ENCODE measurements at regions not wholly inside any gene's neighbourhood (a gene's known extent, or its start where the extent isn't known, plus 50 kb on each side); places are given as distances from the start of the nearest gene placed in this dataset.
"Not testable (repeated sequence)": the region's sequence is repeated elsewhere in the genome, so short reads cannot be mapped to it uniquely, and the experiment has no call there.

DNA sequence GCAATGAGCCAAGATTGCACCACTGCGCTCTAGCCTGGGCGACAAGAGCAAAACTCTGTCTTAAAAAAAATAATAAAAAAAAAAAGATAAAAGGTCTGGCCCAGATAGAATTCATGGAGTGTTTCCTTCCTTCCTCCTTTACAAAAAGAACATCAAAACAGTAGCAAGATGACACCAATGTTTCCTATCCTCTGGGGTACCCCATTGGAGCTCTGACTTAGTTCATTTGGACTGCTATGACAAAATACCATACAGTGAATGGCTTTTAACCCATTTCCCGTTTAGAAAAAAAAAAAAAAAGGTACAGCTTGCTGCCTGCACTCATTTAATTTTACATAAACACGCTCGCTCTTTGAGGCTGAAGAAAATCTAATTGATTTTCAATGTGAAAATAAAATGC lies 89.9 kb upstream of the PRKX start:
- TF ChIP-seq, protein P1, sequence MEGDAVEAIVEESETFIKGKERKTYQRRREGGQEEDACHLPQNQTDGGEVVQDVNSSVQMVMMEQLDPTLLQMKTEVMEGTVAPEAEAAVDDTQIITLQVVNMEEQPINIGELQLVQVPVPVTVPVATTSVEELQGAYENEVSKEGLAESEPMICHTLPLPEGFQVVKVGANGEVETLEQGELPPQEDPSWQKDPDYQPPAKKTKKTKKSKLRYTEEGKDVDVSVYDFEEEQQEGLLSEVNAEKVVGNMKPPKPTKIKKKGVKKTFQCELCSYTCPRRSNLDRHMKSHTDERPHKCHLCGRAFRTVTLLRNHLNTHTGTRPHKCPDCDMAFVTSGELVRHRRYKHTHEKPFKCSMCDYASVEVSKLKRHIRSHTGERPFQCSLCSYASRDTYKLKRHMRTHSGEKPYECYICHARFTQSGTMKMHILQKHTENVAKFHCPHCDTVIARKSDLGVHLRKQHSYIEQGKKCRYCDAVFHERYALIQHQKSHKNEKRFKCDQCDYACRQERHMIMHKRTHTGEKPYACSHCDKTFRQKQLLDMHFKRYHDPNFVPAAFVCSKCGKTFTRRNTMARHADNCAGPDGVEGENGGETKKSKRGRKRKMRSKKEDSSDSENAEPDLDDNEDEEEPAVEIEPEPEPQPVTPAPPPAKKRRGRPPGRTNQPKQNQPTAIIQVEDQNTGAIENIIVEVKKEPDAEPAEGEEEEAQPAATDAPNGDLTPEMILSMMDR (IDR thresholded peaks at IDR 0.05; ENCODE audit: control insufficient read depth, insufficient read depth, low read depth, low read length, missing control alignments), result no peak
- no peak for DNase-seq (ENCODE audit: low read depth)
- H3K4me3 ChIP-seq (ENCODE audit: control insufficient read depth, low read depth, low read length), result no peak overlapping the region

DNA sequence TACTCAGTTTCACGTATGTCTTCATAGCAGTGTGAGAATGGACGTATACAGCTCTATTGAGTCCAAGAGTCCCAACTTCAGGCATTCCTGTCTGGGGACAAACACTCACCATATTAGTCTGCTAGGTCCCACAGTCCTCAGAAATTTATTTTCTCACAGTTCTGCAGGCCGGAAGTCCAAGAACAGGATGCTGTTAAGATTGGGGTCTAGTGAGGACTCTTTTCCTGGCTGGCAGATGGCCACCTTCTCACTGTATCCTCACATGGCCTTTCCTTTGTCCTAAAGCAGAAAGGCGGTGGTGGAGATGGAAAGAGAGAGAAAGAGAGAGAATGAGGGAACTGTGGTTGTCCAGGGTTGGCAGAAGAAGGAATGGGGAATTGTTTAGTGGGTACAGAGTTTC lies 82.0 kb upstream of the PRKX start:
- DNase-seq (ENCODE audit: low read depth); H3K4me3 ChIP-seq (ENCODE audit: control insufficient read depth, low read depth, low read length): not testable (repeated sequence)

GRCh38 chrX:3791449-3791848 lies 78.0 kb upstream of the PRKX start:
- DNase-seq (ENCODE audit: low read depth), result no peak
- no peak overlapping the region for H3K4me3 ChIP-seq (ENCODE audit: control insufficient read depth, low read depth, low read length)
- TF ChIP-seq, protein P1 (IDR thresholded peaks at IDR 0.05; ENCODE audit: control insufficient read depth, insufficient read depth, low read depth, low read length, missing control alignments), result no peak

GRCh38 chrX:3788494-3789233 lies 75.2 kb upstream of the PRKX start:
- DNase-seq (ENCODE audit: low read depth), result no peak
- no peak overlapping the region for H3K4me3 ChIP-seq (ENCODE audit: control insufficient read depth, low read depth, low read length)
- TF ChIP-seq, protein P1 (IDR thresholded peaks at IDR 0.05; ENCODE audit: control insufficient read depth, insufficient read depth, low read depth, low read length, missing control alignments), result no peak

DNA sequence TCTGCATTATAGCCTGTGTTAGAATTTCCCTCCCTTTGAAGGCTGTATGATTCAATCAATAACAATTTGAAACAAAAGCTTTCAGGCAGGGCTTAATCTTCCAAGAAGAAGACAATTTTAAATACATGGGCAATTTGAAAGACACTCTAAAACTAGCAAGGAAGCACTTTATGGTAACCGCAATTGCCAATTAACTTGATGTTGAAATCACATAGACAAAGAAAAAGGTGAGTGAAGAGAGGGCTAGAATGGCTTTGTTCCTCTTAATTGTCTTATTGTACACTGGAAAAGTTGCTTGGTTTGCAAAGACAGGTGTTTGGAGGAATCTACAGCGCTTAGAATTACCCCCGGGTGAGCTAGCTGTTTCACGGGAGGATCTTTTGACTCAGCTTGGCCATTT lies 74.4 kb upstream of the PRKX start:
- no peak for DNase-seq (ENCODE audit: low read depth)
- TF ChIP-seq, protein P1 (IDR thresholded peaks at IDR 0.05; ENCODE audit: control insufficient read depth, insufficient read depth, low read depth, low read length, missing control alignments), result no peak
- H3K4me3 ChIP-seq (ENCODE audit: control insufficient read depth, low read depth, low read length), result no peak overlapping the region

DNA sequence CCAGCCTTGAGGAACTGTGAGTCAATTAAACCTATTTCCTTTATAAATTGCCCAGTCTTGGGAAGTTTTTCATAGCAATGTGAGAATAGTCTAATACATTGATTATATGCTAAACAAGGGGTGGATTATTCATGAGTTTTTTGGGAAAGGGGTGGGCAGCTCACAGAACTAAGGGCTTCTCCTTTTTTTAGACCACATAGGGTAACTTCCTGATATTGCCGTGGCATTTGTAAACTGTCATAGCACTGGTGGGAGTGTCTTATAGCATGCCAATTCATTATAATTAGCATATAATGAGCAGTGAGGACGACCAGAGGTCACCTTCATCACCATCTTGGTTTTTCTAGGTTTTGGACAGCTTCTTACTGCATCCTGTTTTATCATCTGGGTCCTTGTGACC lies 72.4 kb upstream of the PRKX start:
- not testable (repeated sequence) for DNase-seq (ENCODE audit: low read depth); H3K4me3 ChIP-seq (ENCODE audit: control insufficient read depth, low read depth, low read length)

GRCh38 chrX:3780564-3780963 lies 67.1 kb upstream of the PRKX start:
- DNase-seq (ENCODE audit: low read depth), result no peak
- TF ChIP-seq, protein P1 (IDR thresholded peaks at IDR 0.05; ENCODE audit: control insufficient read depth, insufficient read depth, low read depth, low read length, missing control alignments), result no peak
- no peak overlapping the region for H3K4me3 ChIP-seq (ENCODE audit: control insufficient read depth, low read depth, low read length)

DNA sequence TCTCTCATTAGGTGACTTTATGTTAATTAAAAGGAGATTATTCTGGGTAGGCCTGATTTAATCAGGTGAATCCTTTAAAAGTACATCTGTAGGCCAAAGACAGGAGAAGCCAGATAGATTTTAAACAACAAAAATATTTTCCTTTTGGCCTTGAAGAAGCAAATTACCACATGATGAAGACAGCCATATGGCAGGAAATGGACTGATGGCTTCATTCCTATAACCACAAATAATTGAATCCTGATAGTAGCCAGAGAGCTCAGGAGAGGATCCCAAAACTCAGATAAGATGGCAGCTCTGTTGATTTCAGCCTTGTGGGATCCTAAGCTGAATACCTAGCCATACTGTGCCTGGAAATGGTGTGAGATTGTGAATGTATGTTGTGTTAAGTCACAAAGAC lies 66.1 kb upstream of the PRKX start:
- H3K4me3 ChIP-seq (ENCODE audit: control insufficient read depth, low read depth, low read length), result no peak overlapping the region
- TF ChIP-seq, protein P1 (IDR thresholded peaks at IDR 0.05; ENCODE audit: control insufficient read depth, insufficient read depth, low read depth, low read length, missing control alignments), result no peak
- DNase-seq (ENCODE audit: low read depth), result no peak
